ENCODE measurements at regions not wholly inside any gene's neighbourhood (a gene's known extent, or its start where the extent isn't known, plus 50 kb on each side); places are given as distances from the start of the nearest gene placed in this dataset.
"Not testable (repeated sequence)": the region's sequence is repeated elsewhere in the genome, so short reads cannot be mapped to it uniquely, and the experiment has no call there.

DNA sequence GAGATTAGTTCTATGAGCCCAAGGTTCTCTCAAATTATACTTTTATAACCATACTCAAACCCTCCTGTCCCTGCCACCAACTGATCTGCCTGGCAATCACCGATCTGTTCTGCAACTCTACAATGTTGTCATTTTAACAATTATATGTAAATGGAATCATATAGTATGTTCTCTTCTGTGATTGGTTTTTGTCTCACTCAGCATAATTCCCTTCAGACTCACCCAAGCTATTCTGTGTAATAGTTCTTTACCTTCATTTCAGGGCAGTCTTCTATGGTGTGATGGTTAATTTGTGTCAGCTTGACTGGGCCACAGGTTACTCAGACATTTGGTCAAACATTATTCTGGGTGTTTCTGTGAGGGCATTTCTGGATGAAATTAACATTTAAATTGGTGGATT lies 181.9 kb upstream of the CXCL12 start:
- Mint-ChIP-seq H3K4me1 (no peaks in the 10 kb centered on the region), H3K27ac (no peak overlapping the region), H3K9me3 (no peaks in the 10 kb centered on the region), H3K36me3 (no peaks in the 10 kb centered on the region), H3K27me3 (no peaks in the 10 kb centered on the region), H3K4me3 (no peak overlapping the region)
- DNase-seq = no peak
- CTCF ChIA-PET = no interaction called here

DNA sequence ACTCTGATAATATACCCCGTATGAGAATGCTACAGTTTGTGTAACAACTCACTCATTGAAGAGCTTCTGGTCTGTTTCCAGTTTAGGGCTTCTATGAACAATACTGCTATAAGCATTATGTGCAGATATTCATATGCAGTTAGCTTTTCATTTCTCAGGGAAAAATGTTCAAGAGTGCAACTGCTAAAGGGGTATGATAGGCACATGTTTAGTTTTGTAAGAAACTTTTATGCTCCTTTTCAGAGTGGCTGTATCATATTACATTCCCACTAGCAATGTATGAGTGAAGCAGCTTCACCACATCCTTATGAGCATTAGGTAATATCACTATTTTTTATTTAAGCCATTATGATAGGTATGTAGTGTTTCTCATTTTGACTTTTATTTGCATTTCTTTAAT lies 182.6 kb upstream of the CXCL12 start:
- no peaks in the 10 kb centered on the region for H3K27me3 Mint-ChIP-seq
- CTCF ChIA-PET = no interaction called here
- DNase-seq = no peak
- H3K4me1 Mint-ChIP-seq = no peaks in the 10 kb centered on the region
- H3K9me3 Mint-ChIP-seq = no peaks in the 10 kb centered on the region
- H3K27ac Mint-ChIP-seq = no peak overlapping the region
- H3K36me3 Mint-ChIP-seq = no peaks in the 10 kb centered on the region
- no peak overlapping the region for H3K4me3 Mint-ChIP-seq

GRCh38 chr10:44569193-44570091 lies 184.5 kb upstream of the CXCL12 start:
- Mint-ChIP-seq H3K9me3 (no peaks in the 10 kb centered on the region), H3K4me3 (no peak overlapping the region), H3K36me3 (no peaks in the 10 kb centered on the region), H3K4me1 (no peaks in the 10 kb centered on the region), H3K27me3 (no peaks in the 10 kb centered on the region), H3K27ac (no peak overlapping the region)
- no peak for DNase-seq
- CTCF ChIA-PET = no interaction called here

- Mint-ChIP-seq H3K4me1 (no peaks in the 10 kb centered on the region), H3K9me3 (no peaks in the 10 kb centered on the region), H3K27ac (no peak overlapping the region), H3K4me3 (no peak overlapping the region), H3K36me3 (no peaks in the 10 kb centered on the region), H3K27me3 (no peaks in the 10 kb centered on the region)
- CTCF ChIA-PET = no interaction called here
- DNase-seq = no peak
Measured at GRCh38 chr10:44571701-44572100, 186.8 kb upstream of the CXCL12 start.

- no peak overlapping the region for H3K4me3 Mint-ChIP-seq
- CTCF ChIA-PET = no interaction called here
- no peaks in the 10 kb centered on the region for H3K4me1 Mint-ChIP-seq
- no peaks in the 10 kb centered on the region for H3K9me3 Mint-ChIP-seq
- no peaks in the 10 kb centered on the region for H3K27me3 Mint-ChIP-seq
- H3K27ac Mint-ChIP-seq = no peak overlapping the region
- DNase-seq = no peak
- H3K36me3 Mint-ChIP-seq = no peaks in the 10 kb centered on the region
Measured at GRCh38 chr10:44572146-44572545, 187.2 kb upstream of the CXCL12 start.

GRCh38 chr10:44573821-44574220 lies 188.9 kb upstream of the CXCL12 start:
- Mint-ChIP-seq H3K27me3 (no peaks in the 10 kb centered on the region), H3K4me1 (no peaks in the 10 kb centered on the region), H3K9me3 (no peaks in the 10 kb centered on the region), H3K4me3 (no peak overlapping the region), H3K27ac (no peak overlapping the region), H3K36me3 (no peaks in the 10 kb centered on the region)
- CTCF ChIA-PET = no interaction called here
- DNase-seq = no peak

GRCh38 chr10:44574596-44575480 lies 189.9 kb upstream of the CXCL12 start:
- Mint-ChIP-seq H3K27ac (no peak overlapping the region), H3K27me3 (no peaks in the 10 kb centered on the region), H3K9me3 (no peaks in the 10 kb centered on the region), H3K36me3 (no peaks in the 10 kb centered on the region), H3K4me3 (no peak overlapping the region), H3K4me1 (no peaks in the 10 kb centered on the region)
- no peak for DNase-seq
- CTCF ChIA-PET = no interaction called here

DNA sequence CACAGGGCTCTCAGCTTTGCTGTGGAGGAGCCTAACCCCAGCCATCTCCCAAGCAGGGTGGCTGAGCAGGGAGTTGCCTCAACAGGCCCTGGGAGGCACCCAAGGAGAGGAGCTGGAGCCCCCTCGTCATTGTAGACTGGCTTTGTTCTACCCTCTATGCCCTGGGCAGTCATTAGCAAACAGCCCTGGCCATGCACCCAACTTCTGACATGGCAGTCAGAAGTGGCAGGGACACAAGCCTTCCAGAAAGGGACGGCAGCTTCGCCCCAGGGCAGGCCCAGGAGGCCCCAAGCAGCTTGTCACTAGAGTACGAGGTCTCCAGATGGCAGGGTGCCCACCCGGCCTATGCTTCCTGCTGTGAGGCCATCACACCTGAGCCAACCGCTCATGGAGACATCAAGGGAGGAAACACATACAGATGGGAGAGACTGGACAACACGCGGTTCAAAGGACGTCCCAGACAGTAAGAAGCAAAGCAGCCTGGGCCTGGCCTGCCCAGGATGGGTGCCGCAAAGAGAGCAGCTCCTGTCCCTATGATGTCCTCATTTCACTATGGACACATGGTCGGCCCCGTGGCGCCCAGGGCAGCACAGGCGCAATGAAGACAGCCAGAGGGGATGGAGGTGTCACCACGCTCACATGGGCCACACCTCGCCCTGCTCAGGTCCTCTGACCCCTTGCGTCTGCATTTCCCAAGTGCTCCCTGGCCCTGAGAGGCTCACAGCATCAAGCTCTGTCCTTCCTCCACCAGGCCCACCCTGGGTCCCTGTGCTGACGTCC lies 190.9 kb upstream of the CXCL12 start:
- DNase-seq = no peak
- CTCF ChIA-PET = no interaction called here
- H3K27ac Mint-ChIP-seq = no peak overlapping the region
- H3K9me3 Mint-ChIP-seq = no peaks in the 10 kb centered on the region
- H3K4me3 Mint-ChIP-seq = no peak overlapping the region
- no peaks in the 10 kb centered on the region for H3K36me3 Mint-ChIP-seq
- H3K4me1 Mint-ChIP-seq = no peaks in the 10 kb centered on the region
- no peaks in the 10 kb centered on the region for H3K27me3 Mint-ChIP-seq

GRCh38 chr10:44576702-44577191 lies 191.8 kb upstream of the CXCL12 start:
- CTCF ChIA-PET = no interaction called here
- H3K4me3 Mint-ChIP-seq = no peak overlapping the region
- H3K27ac Mint-ChIP-seq = no peak overlapping the region
- H3K4me1 Mint-ChIP-seq = no peaks in the 10 kb centered on the region
- H3K36me3 Mint-ChIP-seq = no peaks in the 10 kb centered on the region
- DNase-seq = no peak
- H3K27me3 Mint-ChIP-seq = no peaks in the 10 kb centered on the region
- no peaks in the 10 kb centered on the region for H3K9me3 Mint-ChIP-seq

GRCh38 chr10:44577533-44577932 lies 192.6 kb upstream of the CXCL12 start:
- Mint-ChIP-seq H3K4me1 (no peaks in the 10 kb centered on the region), H3K9me3 (no peaks in the 10 kb centered on the region), H3K36me3 (no peaks in the 10 kb centered on the region), H3K4me3 (no peak overlapping the region), H3K27me3 (no peaks in the 10 kb centered on the region), H3K27ac (no peak overlapping the region)
- CTCF ChIA-PET = no interaction called here
- DNase-seq = no peak

- H3K4me1 Mint-ChIP-seq = no peaks in the 10 kb centered on the region
- CTCF ChIA-PET = no interaction called here
Measured at GRCh38 chr10:44578271-44578670, 193.4 kb upstream of the CXCL12 start.

DNA sequence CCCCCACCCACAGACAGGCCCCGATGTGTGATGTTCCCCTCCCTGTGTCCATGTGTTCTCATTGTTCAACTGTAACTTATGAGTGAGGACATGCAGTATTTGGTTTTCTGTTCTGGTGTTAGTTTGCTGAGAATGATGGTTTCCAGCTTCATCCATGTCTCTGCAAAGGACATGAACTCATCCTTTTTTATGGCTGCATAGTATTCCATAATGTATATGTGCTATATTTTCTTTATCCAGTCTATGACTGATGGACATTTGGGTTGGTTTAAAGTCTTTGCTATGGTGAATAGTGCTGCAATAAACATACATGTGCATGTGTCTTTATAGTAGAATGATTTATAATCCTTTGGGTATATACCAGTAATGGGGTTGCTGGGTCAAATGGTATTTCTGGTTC lies 194.1 kb upstream of the CXCL12 start:
- not testable (repeated sequence) for H3K36me3 Mint-ChIP-seq

More at GRCh38 chr10:44578271-44578670, 193.4 kb upstream of the CXCL12 start:
- Mint-ChIP-seq H3K36me3 (no peaks in the 10 kb centered on the region), H3K9me3 (no peaks in the 10 kb centered on the region), H3K27me3 (no peaks in the 10 kb centered on the region), H3K27ac (no peak overlapping the region), H3K4me3 (no peak overlapping the region)
- DNase-seq = no peak

GRCh38 chr10:44581996-44582395 lies 197.1 kb upstream of the CXCL12 start:
- Mint-ChIP-seq H3K36me3 (no peaks in the 10 kb centered on the region), H3K4me1 (no peaks in the 10 kb centered on the region), H3K27me3 (no peaks in the 10 kb centered on the region), H3K9me3 (no peaks in the 10 kb centered on the region), H3K4me3 (no peak overlapping the region), H3K27ac (no peak overlapping the region)
- CTCF ChIA-PET = no interaction called here
- no peak for DNase-seq

More for the DNA sequence above, 194.1 kb upstream of the CXCL12 start:
- DNase-seq, H3K27ac Mint-ChIP-seq, CTCF ChIA-PET, H3K27me3 Mint-ChIP-seq, H3K4me3 Mint-ChIP-seq, H3K9me3 Mint-ChIP-seq, H3K4me1 Mint-ChIP-seq: not testable (repeated sequence)
